Naive thymus-derived CD4-positive, alpha-beta T cell (primary cell): ENCODE measurements at regions not wholly inside any gene's neighbourhood (a gene's known extent, or its start where the extent isn't known, plus 50 kb on each side); places are given as distances from the start of the nearest gene placed in this dataset.

Experiments used
- ATAC-seq: fragments of 150-1000 bp; cut with Tn5 transposase; 2 replicates; pipeline ENCODE4 v1.10.0; 2021; ENCODE audit warnings: mild to moderate bottlenecking, moderate library complexity
- CTCF ChIA-PET: fragments of 350-600 bp; sonication (Branson Sonifier 250); formaldehyde crosslinking; loops from one replicate; lab custom pipeline; 2021; ENCODE audit warnings: antibody characterized with exemption; lab: Charles Lee
- POLR2A ChIA-PET: fragments of 350-600 bp; sonication (Branson Sonifier 250); formaldehyde crosslinking; loops from one replicate; lab custom pipeline; 2021; ENCODE audit warnings: antibody characterized with exemption, inconsistent platforms; lab: Charles Lee
- DNase-seq, 9 donors: peaks; one replicate each; pipeline versions ENCODE4 v3.0.0 to v3.0.0-alpha.2; 2020 to 2022; ENCODE audit warnings: mixed read lengths in 1 of 9
- H3K27ac ChIP-seq: one replicate; pipeline ENCODE4 v1.7.0; 2013; ENCODE audit warnings: mild to moderate bottlenecking, low read depth, low read length, moderate library complexity
- H3K27me3 ChIP-seq, 2 donors: one replicate each; pipeline ENCODE4 v1.7.0; 2013; ENCODE audit warnings: low read length in 2 of 2, mild to moderate bottlenecking in 2 of 2, moderate library complexity in 2 of 2; ENCODE audit not compliant: control insufficient read depth in 2 of 2, insufficient read depth in 2 of 2
- H3K36me3 ChIP-seq, 3 experiments: 1 replicate in 2 of 3; 2 replicates in 1 of 3; pipeline ENCODE4 v1.7.0; 2013; ENCODE audit warnings: low read length in 3 of 3, mild to moderate bottlenecking in 3 of 3, moderate library complexity in 1 of 3; ENCODE audit not compliant: insufficient read depth in 3 of 3, control insufficient read depth in 2 of 3
- H3K4me1 ChIP-seq, 2 donors: one replicate each; pipeline ENCODE4 v1.7.0; 2013; ENCODE audit warnings: low read length in 2 of 2, mild to moderate bottlenecking in 2 of 2, moderate library complexity in 1 of 2; ENCODE audit not compliant: control insufficient read depth in 2 of 2, insufficient read depth in 2 of 2
- H3K4me3 ChIP-seq: 2 replicates; pipeline ENCODE4 v1.7.0; 2013; ENCODE audit warnings: mild to moderate bottlenecking, low read length
- H3K9me3 ChIP-seq, 3 experiments: 1 replicate in 2 of 3; 2 replicates in 1 of 3; pipeline ENCODE4 v1.7.0; 2013; ENCODE audit warnings: low read length in 3 of 3; ENCODE audit not compliant: control insufficient read depth in 2 of 3
- H3K27ac Mint-ChIP-seq, 9 donors: one replicate each; pipeline ENCODE4 v1.8.0; 2020 to 2022; ENCODE audit warnings: mixed read lengths in 9 of 9, mild to moderate bottlenecking in 8 of 9, moderate library complexity in 5 of 9, inconsistent platforms in 2 of 9
- H3K27me3 Mint-ChIP-seq, 5 donors: one replicate each; pipeline ENCODE4 v1.8.0; 2021 to 2022; ENCODE audit warnings: mixed read lengths in 5 of 5, mild to moderate bottlenecking in 1 of 5
- H3K36me3 Mint-ChIP-seq, 5 donors: one replicate each; pipeline ENCODE4 v1.8.0; 2020 to 2022; ENCODE audit warnings: mixed read lengths in 5 of 5, mild to moderate bottlenecking in 3 of 5, inconsistent platforms in 1 of 5
- H3K4me1 Mint-ChIP-seq, 7 donors: one replicate each; pipeline ENCODE4 v1.8.0; 2020 to 2022; ENCODE audit warnings: mixed read lengths in 7 of 7, mild to moderate bottlenecking in 3 of 7, inconsistent platforms in 1 of 7
- H3K4me3 Mint-ChIP-seq, 10 donors: one replicate each; pipeline ENCODE4 v1.8.0; 2020 to 2022; ENCODE audit warnings: mild to moderate bottlenecking in 10 of 10, mixed read lengths in 10 of 10, moderate library complexity in 6 of 10, inconsistent platforms in 2 of 10
- H3K9me3 Mint-ChIP-seq, 11 donors: one replicate each; pipeline ENCODE4 v1.8.0; 2020 to 2022; ENCODE audit warnings: mixed read lengths in 11 of 11, mild to moderate bottlenecking in 4 of 11, inconsistent platforms in 1 of 11, moderate library complexity in 1 of 11
- intact Hi-C, 2 donors: fragments of 100-400 bp; cut with micrococcal nuclease; formaldehyde crosslinking; loops; one replicate each; pipeline ENCODE4 v1.15.1; 2023

DNA sequence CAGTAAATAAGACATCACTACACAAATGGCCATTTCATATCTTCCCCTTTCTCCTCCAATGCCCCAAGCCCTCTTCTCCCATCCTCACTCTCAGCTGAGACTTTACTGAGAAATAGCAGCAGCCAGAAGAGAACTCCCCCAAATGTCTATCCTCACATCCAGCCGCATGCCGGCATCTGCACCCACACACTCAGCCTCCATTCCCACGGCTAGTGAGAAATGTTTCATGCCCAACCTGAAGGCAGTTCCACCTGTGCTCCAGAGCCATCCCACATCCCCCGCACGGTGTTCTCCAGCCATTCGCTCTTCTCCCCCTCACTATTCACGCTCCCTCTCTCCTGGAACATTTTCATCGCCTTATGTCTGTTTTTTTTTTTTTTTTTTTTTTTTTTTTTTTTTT, 208.7 kb upstream of the DIO3 start:
- H3K4me1 Mint-ChIP-seq = no peaks in the 10 kb centered on the region
- POLR2A ChIA-PET = no interaction called here
- H3K27ac Mint-ChIP-seq = no peak overlapping the region
- ATAC-seq = no peak
- no peak overlapping the region for H3K4me3 Mint-ChIP-seq
- Histone ChIP-seq H3K27me3 (no peaks in the 10 kb centered on the region), H3K9me3 (peaks cover 0 to 11% (median 0%) of the 10 kb centered on the region in 3 experiments), H3K4me3 (no peak overlapping the region), H3K36me3 (no peaks in the 10 kb centered on the region), H3K4me1 (no peaks in the 10 kb centered on the region), H3K27ac (no peak overlapping the region)
- DNase-seq = no peak
- H3K9me3 Mint-ChIP-seq = peaks cover 5 to 57% (median 17%) of the 10 kb centered on the region in 11 donors
- peaks cover 0 to 14% (median 4%) of the 10 kb centered on the region in 5 donors for H3K36me3 Mint-ChIP-seq
- H3K27me3 Mint-ChIP-seq = peaks cover 0 to 38% (median 18%) of the 10 kb centered on the region in 5 donors
- intact Hi-C loops = no loop called here
- CTCF ChIA-PET = no interaction called here

GRCh38 chr14:101353422-101353821, 207.9 kb upstream of the DIO3 start:
- H3K4me1 Mint-ChIP-seq = no peaks in the 10 kb centered on the region
- Histone ChIP-seq H3K36me3 (no peaks in the 10 kb centered on the region), H3K9me3 (peaks cover 0 to 9% (median 0%) of the 10 kb centered on the region in 3 experiments), H3K4me1 (no peaks in the 10 kb centered on the region), H3K27ac (no peak overlapping the region), H3K4me3 (no peak overlapping the region), H3K27me3 (no peaks in the 10 kb centered on the region)
- ChIA-PET CTCF (no interaction called here), POLR2A (no interaction called here)
- ATAC-seq = no peak
- no peak overlapping the region for H3K27ac Mint-ChIP-seq
- H3K27me3 Mint-ChIP-seq = peaks cover 0 to 38% (median 18%) of the 10 kb centered on the region in 5 donors
- no peak for DNase-seq
- H3K36me3 Mint-ChIP-seq = peaks cover 0 to 12% (median 0%) of the 10 kb centered on the region in 5 donors
- H3K9me3 Mint-ChIP-seq = peaks cover 5 to 50% (median 14%) of the 10 kb centered on the region in 11 donors
- no peak overlapping the region for H3K4me3 Mint-ChIP-seq
- intact Hi-C loops = no loop called here

GRCh38 chr14:101354726-101355125, 206.6 kb upstream of the DIO3 start:
- Mint-ChIP-seq H3K9me3 (peaks cover 5 to 38% (median 11%) of the 10 kb centered on the region in 11 donors), H3K36me3 (peaks cover 0 to 12% (median 0%) of the 10 kb centered on the region in 5 donors), H3K4me3 (no peak overlapping the region), H3K27me3 (peaks cover 3 to 38% (median 18%) of the 10 kb centered on the region in 5 donors), H3K27ac (no peak overlapping the region), H3K4me1 (no peaks in the 10 kb centered on the region)
- ChIA-PET CTCF (no interaction called here), POLR2A (no interaction called here)
- Histone ChIP-seq H3K4me1 (no peaks in the 10 kb centered on the region), H3K27me3 (no peaks in the 10 kb centered on the region), H3K9me3 (no peaks in the 10 kb centered on the region), H3K27ac (no peak overlapping the region), H3K36me3 (no peaks in the 10 kb centered on the region), H3K4me3 (no peak overlapping the region)
- intact Hi-C loops = no loop called here
- peak in 1 of 9 donors; percentile 3 for DNase-seq
- ATAC-seq = no peak

- Histone ChIP-seq H3K27ac (no peak overlapping the region), H3K4me3 (no peak overlapping the region), H3K36me3 (no peaks in the 10 kb centered on the region), H3K9me3 (no peaks in the 10 kb centered on the region), H3K4me1 (no peaks in the 10 kb centered on the region), H3K27me3 (no peaks in the 10 kb centered on the region)
- Mint-ChIP-seq H3K27me3 (peaks cover 3 to 38% (median 16%) of the 10 kb centered on the region in 5 donors), H3K9me3 (peaks cover 5 to 38% (median 11%) of the 10 kb centered on the region in 11 donors), H3K4me1 (no peaks in the 10 kb centered on the region), H3K36me3 (peaks cover 0 to 12% (median 0%) of the 10 kb centered on the region in 5 donors), H3K4me3 (no peak overlapping the region), H3K27ac (no peak overlapping the region)
- ATAC-seq = no peak
- DNase-seq = no peak
- intact Hi-C loops = no loop called here
- ChIA-PET POLR2A (no interaction called here), CTCF (no interaction called here)
Measured at GRCh38 chr14:101355284-101355683, 206.0 kb upstream of the DIO3 start.

- CTCF ChIA-PET = no interaction called here
- Mint-ChIP-seq H3K36me3 (peaks cover 0 to 12% (median 0%) of the 10 kb centered on the region in 5 donors), H3K27me3 (peaks cover 3 to 35% (median 15%) of the 10 kb centered on the region in 5 donors), H3K27ac (no peak overlapping the region), H3K9me3 (peaks cover 5 to 33% (median 11%) of the 10 kb centered on the region in 11 donors), H3K4me3 (no peak overlapping the region), H3K4me1 (no peaks in the 10 kb centered on the region)
- no peaks in the 10 kb centered on the region for H3K4me1 ChIP-seq
- intact Hi-C loops = no loop called here
- no peaks in the 10 kb centered on the region for H3K27me3 ChIP-seq
- POLR2A ChIA-PET = no interaction called here
- no peaks in the 10 kb centered on the region for H3K36me3 ChIP-seq
- DNase-seq (peak in 1 of 9 donors; percentile 7), ATAC-seq (no peak)
- H3K27ac ChIP-seq = no peak overlapping the region
- no peak overlapping the region for H3K4me3 ChIP-seq
- no peaks in the 10 kb centered on the region for H3K9me3 ChIP-seq
Measured at GRCh38 chr14:101357038-101357437, 204.3 kb upstream of the DIO3 start.

DNA sequence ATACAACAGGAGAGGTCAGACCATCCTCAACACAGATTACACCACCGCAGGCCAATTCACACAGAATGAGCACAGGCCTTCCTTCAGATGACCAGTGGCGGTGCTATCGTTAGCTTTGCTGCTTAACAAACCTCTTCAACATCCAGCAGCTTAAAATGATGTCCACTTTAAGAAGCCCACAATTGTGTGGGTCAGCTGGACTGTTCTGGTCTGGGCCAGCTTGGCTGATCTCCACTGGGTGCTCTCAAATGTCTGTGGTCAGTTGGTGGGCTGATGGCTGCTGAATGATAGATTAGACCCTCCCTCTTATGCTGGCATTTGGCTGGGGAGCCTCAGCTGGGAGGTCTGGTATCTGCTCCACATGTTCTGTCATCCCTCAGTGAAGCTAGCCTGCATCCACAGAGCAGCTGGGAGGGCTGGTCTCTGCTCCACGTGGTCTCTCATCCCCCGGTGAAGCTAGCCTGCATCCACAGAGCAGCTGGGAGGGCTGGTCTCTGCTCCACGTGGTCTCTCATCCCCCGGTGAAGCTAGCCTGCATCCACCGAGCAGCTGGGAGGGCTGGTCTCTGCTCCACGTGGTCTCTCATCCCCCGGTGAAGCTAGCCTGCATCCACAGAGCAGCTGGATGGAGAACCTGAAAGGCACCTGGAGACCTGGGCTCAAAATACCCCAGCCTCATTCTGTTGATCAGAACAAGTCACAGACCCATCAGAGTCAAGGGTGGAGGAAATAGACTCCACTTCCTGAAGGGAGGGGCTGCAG, 203.6 kb upstream of the DIO3 start:
- Mint-ChIP-seq H3K4me3 (no peak overlapping the region), H3K27ac (no peak overlapping the region), H3K27me3 (peaks cover 3 to 34% (median 21%) of the 10 kb centered on the region in 5 donors), H3K36me3 (peaks cover 0 to 12% (median 0%) of the 10 kb centered on the region in 5 donors), H3K4me1 (no peaks in the 10 kb centered on the region), H3K9me3 (peaks cover 5 to 33% (median 11%) of the 10 kb centered on the region in 11 donors)
- intact Hi-C loops = no loop called here
- Histone ChIP-seq H3K27ac (no peak overlapping the region), H3K4me3 (no peak overlapping the region), H3K9me3 (no peaks in the 10 kb centered on the region), H3K36me3 (no peaks in the 10 kb centered on the region), H3K4me1 (no peaks in the 10 kb centered on the region), H3K27me3 (no peaks in the 10 kb centered on the region)
- CTCF ChIA-PET = no interaction called here
- POLR2A ChIA-PET = no interaction called here
- DNase-seq (no peak), ATAC-seq (no peak)
